Skeletal muscle cell (primary cell): ENCODE measurements at regions not wholly inside any gene's neighbourhood (a gene's known extent, or its start where the extent isn't known, plus 50 kb on each side); places are given as distances from the start of the nearest gene placed in this dataset.

Experiments
- DNase-seq: peaks from one replicate; pipeline ENCODE4 v3.0.0-alpha.2; 2010; ENCODE audit warnings: low read depth
- H3K4me3 ChIP-seq: 2 replicates; pipeline ENCODE4 v1.5.1; 2011; ENCODE audit warnings: low read depth, mild to moderate bottlenecking, control low read depth, low read length, moderate library complexity

DNA sequence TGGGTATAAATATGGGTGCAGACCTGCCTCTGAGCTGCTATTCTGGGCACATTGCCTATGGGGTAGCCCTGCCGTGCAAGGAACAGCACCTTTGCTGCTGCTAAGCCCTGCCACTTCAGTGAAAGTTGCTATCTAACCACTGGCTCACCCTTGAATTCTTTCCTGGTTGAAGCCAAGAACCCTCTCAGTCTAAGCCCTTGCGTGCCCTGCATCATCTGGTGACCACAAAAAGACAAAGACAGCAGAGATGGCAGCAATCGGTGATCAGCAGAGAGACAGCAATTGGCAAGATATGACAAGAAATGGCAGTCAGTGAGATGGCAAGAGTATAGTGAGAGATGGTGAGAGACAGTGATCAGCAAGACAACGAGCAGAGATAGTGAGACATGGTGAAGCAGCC lies 418.3 kb downstream of the MATN1 start:
- H3K4me3 ChIP-seq, result no peak overlapping the region
- DNase-seq, result no peak

DNA sequence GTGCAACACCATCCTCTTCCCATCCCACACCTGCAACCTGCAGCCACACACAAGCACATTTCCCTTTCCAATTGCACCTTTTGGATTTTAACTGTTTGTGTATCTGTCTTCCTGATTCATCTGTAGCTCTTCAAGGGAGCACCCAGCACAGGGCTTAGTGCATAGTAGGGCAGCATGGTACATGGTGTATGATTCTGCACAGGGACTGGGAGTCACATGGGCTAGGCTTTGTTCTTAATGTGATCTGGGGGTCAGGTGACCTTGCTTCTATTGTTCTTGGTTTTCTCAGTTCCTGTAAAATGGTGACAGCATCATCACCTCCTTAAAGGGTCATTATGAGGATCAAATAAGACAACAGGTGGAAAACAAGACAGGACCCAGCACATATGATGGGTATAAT lies 419.3 kb downstream of the MATN1 start:
- DNase-seq, result no peak

DNA sequence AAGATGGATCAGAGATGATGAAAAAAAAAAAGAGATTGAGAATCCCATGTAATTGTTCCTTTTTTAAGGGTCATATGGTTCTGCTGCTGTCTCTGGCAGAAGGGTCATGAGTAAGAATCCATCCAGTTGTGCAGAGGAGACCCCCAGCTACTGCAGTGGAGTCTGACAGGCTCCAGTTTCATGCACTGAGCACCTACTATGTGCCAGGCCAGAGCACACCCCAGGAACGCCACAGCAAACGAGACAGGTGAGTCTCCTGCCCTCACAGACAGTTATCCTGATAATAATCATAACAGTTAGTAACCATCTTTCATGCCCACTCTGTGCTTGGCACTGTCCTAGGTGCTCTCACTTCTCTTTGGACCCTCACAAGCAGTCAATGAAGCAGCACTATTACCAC lies 420.0 kb downstream of the MATN1 start:
- no peak overlapping the region for H3K4me3 ChIP-seq
- DNase-seq, result no peak

More for the DNA sequence above, 419.3 kb downstream of the MATN1 start:
- H3K4me3 ChIP-seq, result no peak overlapping the region

DNA sequence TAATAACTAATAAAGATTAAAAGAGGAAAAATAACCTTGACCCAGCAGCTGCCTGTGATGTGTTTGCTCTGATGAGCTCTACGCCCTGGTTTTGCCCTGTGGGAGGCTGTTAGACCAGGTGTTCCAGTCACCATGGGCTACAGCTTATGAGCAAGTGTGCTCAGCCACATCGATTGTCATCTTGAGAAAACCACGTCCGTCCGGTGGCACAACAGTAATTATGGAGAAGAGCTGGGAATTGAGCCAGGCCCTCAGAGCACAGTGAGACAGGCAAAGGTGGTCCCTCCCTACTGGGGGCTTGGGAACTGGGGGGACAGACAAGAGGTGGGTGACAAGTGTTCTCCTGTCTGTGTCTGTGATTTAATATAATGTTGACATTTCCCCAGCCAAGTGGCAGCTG lies 420.5 kb downstream of the MATN1 start:
- DNase-seq, result no peak
- no peak overlapping the region for H3K4me3 ChIP-seq

DNA sequence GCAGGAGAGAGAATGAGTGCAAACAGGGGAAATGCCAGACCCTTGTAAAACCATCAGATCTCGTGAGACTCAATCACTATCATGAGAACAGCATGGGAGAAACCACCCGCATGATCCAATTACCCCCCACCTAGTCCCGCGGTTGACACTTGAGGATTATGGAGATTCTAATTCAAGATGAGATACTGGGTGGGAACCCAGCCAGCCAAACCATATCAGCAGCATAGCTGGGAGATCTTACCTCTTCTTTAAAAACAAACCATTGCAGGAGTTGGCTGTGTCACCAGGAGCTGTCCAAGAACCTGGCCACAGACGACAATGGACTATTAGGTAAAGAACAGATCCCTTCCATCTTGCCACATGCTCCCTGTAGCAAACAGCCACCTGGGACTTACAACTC lies 422.7 kb downstream of the MATN1 start:
- no peak for DNase-seq
- no peak overlapping the region for H3K4me3 ChIP-seq

DNA sequence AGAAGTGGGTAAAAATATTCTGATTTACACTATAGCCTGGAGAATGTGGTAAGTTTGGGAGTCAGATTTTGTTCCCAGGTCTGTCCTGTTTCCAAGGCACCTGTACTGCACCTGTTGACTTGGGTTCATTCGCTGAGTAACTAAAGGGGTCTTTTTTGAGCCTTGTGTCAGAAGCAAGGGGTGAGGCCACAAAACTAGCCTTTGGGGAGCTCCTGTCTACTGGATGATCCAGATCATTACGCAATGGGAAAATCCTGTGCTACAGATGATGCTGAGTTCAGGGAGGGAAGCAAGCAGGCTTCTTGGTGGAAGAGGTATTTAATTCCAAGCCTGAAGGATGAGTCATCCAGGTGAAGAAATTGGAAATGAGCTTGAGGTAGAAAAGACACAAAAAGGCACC lies 424.0 kb downstream of the MATN1 start:
- no peak for DNase-seq
- H3K4me3 ChIP-seq, result no peak overlapping the region

DNA sequence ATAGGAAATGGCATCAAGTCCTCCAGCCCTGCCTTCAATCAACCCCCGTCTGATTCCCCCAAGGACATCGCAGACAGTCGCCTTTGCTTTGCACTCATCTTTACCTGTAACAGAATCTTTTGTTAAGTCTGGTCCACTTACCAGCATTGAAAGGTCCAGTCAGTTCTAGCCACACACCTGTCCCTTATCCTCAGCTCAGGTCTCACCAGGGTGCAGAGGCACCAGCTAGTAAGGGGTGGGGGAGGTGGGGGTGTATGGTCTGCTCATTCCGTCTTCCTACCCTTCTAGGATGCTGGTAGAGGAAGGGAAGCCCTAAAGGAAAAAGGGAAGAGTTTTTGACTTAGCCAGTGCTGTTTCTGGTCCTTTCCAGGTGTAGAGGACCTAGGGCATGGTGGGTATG lies 427.7 kb downstream of the MATN1 start:
- no peak overlapping the region for H3K4me3 ChIP-seq
- DNase-seq, result no peak

DNA sequence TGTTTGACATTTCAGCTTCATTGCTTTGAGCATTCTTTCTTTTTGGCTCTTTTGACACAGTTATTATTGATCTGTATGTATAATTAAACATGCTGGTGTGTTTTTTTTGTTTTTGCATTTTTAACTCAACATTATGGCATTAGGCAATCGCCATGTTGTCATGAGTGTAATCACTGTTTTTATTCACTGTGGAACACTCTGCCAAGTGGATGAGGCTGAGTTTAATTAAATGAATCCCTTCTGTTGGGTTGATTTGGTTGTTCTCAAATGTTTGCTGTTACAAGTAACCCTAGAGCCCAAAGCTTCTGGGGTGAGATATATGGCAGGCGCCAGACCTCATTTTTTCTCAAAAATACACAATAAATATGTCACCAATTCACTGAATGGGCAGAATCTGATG lies 428.1 kb downstream of the MATN1 start:
- no peak for DNase-seq
- H3K4me3 ChIP-seq, result no peak overlapping the region

DNA sequence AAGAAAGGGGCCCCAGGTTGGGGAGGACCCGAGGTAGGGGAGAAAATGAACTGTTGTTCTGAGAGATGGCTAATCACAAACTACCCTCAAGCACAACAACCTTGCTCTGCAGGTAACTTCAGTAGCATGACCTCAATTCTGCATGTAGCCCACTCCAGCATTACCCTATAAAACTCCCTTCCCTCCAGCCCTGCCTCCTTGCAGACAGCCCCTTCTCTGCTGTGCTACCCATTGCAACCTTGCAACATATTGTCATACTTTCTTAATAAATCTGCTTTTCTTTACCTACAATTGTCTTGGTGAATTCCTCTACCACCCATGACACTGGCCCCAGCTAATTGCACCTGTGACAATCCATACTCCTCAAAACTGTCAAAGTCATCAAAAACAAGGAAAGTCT lies 428.9 kb downstream of the MATN1 start:
- no peak for DNase-seq
- H3K4me3 ChIP-seq, result no peak overlapping the region

DNA sequence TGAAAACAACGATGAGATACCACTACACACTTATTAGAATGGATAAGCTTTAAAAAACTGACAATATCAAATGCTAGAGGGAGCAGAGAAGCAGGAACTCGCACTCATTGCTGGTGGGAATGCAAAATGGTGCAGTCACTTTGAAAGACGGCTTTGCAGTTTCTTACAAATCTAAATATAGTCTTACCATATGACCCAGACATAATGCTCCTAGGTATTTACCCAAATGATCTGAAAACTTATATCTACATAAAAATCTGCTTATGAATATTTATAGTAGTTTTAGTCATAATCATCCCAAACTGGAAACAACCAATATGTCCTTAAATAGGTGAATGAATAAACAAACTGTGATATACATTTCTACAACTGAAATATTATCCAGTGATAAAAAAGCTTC lies 430.9 kb downstream of the MATN1 start:
- H3K4me3 ChIP-seq, result no peak overlapping the region
- DNase-seq, result no peak

DNA sequence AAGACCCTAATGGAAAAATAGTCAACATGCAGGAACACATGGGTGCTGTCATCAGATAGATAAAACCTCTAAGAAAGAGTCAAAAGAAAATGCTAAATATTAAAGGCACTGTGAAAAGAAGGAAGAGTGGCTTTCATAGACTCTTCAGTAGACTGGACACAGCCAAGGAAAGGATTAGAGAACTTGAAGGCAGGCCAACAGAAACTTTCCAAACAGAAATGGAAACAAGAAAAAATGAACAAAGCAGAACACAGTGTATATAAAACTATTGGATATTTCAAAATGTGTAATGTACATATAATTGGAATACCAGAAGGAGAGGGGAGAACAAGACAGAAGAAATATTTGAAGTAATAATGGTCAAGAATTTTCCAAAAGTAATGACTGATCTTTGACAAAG lies 431.9 kb downstream of the MATN1 start:
- no peak overlapping the region for H3K4me3 ChIP-seq
- no peak for DNase-seq

DNA sequence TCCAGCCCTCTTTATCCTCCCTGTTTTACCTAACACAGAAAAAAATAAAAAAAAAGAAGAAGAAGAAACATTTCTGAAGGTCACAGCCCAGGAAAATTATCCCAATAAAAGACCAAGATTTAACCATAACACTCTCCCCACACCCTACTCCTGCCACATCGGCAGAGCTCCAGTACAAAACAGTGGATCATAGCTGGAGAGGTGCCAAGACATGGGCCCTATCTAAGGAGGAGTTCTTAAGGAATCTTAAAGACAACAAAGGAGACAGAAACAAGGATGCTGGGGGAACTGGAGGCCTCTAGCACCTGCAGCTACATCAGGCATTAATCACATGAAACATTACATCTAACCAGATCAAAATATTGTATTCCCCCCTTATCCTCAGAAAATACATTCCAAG lies 432.8 kb downstream of the MATN1 start:
- no peak for DNase-seq
- no peak overlapping the region for H3K4me3 ChIP-seq

DNA sequence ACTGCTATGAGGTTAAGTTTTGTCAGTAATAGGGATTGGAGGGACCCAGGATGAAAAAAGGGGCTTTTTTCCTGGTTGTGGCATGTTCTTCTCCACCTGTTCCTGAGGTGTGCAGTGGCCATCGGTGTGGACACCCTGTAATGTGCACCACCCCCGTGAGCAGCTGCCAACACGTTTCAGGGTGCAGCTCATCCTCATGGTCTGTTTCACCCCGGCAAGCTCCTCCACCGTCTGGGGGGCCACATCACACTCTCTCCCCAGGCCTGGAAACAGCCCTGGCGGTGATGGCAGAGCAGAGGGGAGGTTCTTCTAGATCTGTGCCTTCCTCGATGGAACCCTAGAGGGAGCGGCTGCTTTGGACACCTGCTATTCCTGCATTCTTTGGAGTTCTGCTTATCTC lies 435.4 kb downstream of the MATN1 start:
- no peak for DNase-seq
- no peak overlapping the region for H3K4me3 ChIP-seq

DNA sequence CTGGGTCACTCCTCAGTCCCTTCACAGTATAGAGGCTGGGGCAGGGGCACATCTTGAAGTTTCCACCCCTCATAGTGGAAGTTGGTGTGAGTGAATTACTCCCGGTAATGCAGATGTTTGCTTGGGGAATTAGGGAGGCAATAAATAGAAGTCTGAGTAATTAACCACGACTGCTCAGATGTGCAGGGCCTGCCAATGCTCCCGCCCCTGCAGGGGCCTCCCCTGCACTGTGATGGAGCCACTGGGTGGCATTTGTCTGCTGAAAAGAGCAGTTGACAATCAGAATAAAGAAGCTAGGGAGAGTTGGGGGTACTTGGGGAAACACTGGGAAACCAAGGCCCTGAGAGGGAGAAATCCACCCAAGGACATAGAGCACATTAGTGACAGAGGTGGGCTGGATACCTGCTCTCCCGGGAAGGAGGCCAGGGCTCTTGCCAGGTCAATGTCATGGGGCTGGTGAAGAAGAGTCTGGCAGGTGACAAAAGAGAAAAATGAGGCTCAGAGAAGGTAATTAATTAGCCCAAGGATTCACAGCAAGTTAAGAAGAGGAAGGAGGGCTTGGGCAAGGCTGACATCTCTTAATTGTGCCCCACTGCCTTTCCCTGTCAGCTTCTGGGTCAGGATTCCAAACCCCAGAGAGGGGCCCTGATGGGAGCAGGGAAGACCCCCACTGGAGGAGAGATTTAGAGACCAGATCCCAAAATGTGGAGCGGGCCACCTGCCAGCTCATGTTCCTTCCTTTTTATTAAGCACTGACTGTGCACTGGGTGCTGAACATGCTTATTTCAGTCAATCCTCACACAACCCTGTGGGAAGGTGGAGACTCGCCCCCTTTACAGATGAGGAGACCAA lies 436.2 kb downstream of the MATN1 start:
- no peak overlapping the region for H3K4me3 ChIP-seq
- no peak for DNase-seq

DNA sequence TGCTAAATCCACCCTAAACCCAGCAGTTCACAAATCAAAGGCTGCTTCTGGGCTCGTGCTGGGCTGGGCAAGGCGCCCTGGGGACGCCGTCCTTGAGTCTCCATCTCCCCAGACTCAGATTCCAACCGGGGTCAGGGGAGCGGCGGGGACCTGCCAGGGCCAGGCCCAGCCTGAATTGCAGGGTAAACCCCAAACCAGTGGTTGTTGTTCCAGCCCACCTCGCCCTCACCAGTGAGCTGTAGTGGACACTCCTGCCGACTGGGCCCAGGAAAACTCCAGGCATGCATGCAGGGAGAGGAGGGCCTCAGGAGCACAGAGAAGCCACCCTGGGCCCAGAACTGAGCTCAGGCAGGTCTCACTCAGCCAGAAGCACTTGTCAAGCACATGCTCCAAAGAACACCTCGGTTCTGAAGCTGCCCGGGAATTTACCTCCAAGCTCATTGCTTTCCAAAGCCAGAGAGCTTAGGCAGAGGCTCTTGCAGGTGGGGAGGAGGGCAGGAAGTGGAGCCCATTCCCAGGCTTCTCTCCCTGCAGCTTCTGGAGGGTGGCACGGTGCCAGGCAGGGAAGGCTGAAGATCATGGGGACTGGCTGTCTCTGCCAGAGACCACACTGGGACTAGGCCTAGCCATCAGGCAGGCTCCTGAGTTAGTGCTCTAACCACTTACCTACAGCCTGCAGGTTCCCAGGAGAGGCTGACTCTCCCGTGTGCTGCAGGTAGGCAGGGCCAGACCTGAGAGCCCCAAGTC lies 437.0 kb downstream of the MATN1 start:
- no peak for DNase-seq
- no peak overlapping the region for H3K4me3 ChIP-seq

DNA sequence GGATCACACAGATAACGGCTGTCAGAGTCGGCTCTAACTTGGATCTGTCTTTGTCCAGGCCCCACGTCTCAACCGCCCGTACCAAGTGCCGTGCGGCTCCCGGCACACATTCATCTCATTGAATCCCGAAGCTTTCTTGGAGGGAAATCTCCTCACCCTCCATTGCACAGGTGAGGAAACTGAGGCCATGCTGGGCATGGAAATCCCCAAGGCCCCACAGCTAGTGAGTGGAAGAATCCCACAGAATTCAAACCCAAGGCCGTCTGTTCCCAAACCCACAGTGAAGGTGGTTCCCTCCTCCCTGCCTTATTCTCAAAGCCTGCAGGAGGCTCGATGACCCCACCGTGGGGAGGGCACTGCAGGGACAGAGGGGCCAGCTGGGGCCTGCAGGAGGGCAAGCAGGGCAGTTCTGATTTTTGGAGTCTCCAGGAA lies 437.9 kb downstream of the MATN1 start:
- no peak for DNase-seq

DNA sequence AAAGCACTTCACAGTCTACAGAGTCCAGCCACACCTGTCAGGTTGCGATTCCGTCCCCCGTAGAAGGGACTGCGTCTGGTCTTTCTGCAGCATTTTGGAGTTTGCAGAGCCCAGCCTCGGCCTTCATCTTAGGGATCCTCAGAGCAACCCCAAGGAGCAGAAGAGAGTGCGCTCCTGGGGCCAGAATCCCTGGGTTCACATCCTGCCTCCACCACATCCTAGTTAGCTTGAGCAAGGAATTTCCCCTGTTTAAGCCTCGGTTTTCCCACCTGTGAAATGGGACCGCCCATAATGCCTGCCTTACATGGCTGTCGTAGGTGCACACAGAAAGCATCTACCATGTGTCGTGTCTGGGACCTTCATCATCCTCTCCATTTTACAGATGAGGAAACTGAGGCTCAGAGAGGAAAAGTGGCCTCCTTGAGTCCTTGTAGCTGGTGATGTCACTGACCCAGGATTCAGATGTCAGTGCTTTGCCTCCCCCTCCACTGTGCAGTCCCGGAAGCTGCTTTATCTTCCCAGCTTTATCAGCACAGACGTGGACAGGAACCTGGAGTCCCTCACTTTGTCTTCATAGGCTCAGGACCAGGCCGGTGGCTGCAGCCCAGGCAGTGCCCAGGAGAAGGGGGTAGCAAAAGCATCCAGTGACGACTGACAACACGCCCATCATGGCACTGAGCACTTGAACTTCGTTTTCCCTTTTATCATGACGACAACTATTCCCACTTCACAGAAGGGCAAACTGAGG lies 438.5 kb downstream of the MATN1 start:
- no peak overlapping the region for H3K4me3 ChIP-seq
- DNase-seq, result no peak

More for the DNA sequence above, 437.9 kb downstream of the MATN1 start:
- H3K4me3 ChIP-seq, result no peak overlapping the region

DNA sequence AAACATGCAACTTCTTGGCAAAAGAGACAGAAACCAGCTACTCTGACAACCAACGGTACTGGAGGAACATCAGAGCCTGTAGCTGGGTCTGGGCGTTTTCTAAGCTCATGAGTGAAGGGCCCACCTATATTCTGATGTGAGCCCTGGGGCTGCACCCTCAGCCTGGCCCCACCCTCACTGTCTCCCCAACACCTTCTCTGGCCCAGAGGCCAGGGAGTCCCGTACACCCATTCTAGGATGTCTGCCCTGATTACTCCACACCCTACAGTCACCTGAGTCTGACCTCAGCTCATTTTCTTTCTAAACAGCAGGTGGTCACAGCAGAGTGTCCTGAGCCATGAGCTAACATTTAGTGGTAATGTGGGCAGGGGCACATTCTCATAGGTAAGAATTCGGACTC lies 439.2 kb downstream of the MATN1 start:
- no peak for DNase-seq
- H3K4me3 ChIP-seq, result no peak overlapping the region

DNA sequence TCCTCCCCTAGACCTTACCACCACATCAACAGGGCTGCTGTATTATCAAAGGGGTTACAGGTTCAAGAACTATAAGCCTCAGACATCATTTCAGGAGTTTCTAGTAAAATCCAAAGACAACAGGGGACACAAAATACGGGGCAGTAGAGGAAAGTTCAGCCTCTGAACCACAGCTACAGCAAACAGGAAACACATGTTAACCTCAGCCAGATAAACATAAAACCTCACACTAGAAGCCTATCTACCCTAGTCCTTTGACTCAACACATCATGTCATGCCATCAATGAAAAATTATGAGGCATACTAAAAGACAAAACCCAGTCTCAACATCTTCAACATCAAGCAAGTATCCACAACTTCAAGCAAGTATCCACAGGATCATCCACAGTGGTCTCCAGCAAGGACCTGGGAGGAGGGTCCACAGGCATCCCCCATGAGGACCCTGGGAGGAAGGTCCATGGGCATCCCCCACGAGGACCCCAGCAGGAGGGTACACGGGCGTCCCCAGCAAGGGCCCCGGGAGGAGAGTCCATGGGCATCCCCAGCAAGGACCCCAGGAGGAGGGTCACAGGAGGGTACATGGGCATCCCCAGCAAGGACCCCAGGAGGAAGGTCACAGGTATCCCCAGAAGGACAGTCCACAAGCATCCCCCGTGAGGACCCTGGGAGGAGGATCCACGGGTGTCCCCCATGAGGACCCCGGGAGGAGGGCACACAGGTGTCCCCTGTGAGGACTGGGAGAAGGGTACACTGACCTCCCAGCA lies 440.0 kb downstream of the MATN1 start:
- DNase-seq, result no peak
- H3K4me3 ChIP-seq, result no peak overlapping the region

DNA sequence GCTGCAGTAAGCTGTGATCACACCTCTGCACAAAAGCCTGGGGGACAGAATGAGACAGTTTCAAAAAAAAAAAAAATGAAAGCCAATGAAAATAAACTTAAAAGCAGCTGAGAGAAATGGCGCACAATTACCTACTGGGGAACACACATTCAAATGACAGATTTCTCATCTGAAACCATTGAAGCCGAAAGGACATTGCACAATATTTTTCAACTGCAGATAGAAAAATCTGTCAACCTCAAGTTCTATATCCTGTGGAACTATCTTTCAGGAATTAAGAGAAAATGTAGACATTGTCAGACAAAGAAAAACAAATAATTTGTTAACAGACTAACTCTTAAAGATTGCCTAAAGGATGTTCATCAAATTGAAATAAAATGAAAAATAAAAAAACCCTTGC lies 442.8 kb downstream of the MATN1 start:
- no peak overlapping the region for H3K4me3 ChIP-seq
- no peak for DNase-seq
